ENCODE measurements at regions not wholly inside any gene's neighbourhood (a gene's known extent, or its start where the extent isn't known, plus 50 kb on each side); places are given as distances from the start of the nearest gene placed in this dataset.
A peak's percentile ranks its signal among the peaks of the same experiment; 100 is the strongest.

DNA sequence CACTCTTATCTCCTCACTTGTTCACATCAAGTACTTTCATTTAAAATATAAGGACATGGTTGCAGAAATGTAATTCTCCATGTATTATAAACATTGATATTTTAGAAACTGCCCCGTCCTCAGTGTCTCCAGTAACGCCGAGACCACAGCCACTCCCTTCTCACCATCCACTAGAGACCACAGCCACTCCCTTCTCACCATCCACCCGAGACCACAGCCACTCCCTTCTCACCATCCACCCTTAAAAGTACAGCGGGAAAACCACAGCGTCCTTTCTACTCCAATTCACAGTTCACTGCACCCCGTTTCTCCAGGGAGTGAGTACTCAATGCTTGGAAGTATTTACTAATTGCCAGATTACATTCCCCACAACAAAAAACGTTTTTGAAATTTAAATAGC, 1452.2 kb upstream of the ACVR2A start:
- intact Hi-C loops (cut with micrococcal nuclease) = no loop called here
- no peak overlapping the region for H3K4me3 Mint-ChIP-seq (ENCODE audit: unreplicated experiment)
- no peaks in the 10 kb centered on the region for H3K4me1 Mint-ChIP-seq (ENCODE audit: insufficient read depth, unreplicated experiment)
- no peaks in the 10 kb centered on the region for H3K27me3 Mint-ChIP-seq (ENCODE audit: insufficient read depth, unreplicated experiment)
- POLR2A ChIA-PET = no interaction called here
- H3K9me3 Mint-ChIP-seq (ENCODE audit: unreplicated experiment) = no peaks in the 10 kb centered on the region
- BruUV-seq (replicated peaks) = no TSS peak
- no peaks in the 10 kb centered on the region for H3K36me3 Mint-ChIP-seq (ENCODE audit: insufficient read depth, unreplicated experiment)
- DNase-seq (ENCODE audit: unreplicated experiment) = no peak
- TF ChIP-seq CTCF (IDR thresholded peaks at IDR 0.05; ENCODE audit: unreplicated experiment) = no peak
- no peak overlapping the region for H3K27ac Mint-ChIP-seq (ENCODE audit: low read depth, unreplicated experiment)
- CTCF ChIA-PET = no interaction called here

DNA sequence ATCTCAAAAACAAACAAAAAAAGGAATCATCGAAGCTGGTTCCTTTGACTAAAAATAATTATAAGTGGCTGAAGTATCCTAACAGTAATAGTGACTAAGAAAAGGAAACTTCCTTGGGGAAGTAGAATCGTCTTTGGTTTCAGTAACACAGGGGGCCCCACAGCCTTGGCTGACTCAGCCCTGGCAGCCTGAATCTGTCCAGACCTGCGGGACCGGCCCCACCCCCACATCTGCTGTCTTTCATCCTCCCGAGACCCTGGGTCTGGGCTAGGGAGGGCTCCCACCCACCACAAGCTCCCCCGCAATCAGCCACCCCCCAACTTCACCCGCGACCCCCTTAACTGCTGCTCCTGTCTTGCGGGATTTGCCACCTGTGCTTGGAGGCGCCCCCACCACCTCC, 1452.6 kb upstream of the ACVR2A start:
- no peaks in the 10 kb centered on the region for H3K36me3 Mint-ChIP-seq (ENCODE audit: insufficient read depth, unreplicated experiment)
- no peaks in the 10 kb centered on the region for H3K27me3 Mint-ChIP-seq (ENCODE audit: insufficient read depth, unreplicated experiment)
- no peak overlapping the region for H3K27ac Mint-ChIP-seq (ENCODE audit: low read depth, unreplicated experiment)
- no peaks in the 10 kb centered on the region for H3K9me3 Mint-ChIP-seq (ENCODE audit: unreplicated experiment)
- no peak overlapping the region for H3K4me3 Mint-ChIP-seq (ENCODE audit: unreplicated experiment)
- H3K4me1 Mint-ChIP-seq (ENCODE audit: insufficient read depth, unreplicated experiment) = no peaks in the 10 kb centered on the region
- ChIA-PET POLR2A (no interaction called here), CTCF (no interaction called here)
- intact Hi-C loops (cut with micrococcal nuclease) = no loop called here
- no TSS peak for BruUV-seq (replicated peaks)
- DNase-seq (ENCODE audit: unreplicated experiment) = peak; percentile 8
- TF ChIP-seq CTCF (IDR thresholded peaks at IDR 0.05; ENCODE audit: unreplicated experiment) = no peak

- CTCF ChIA-PET = no interaction called here
- H3K4me3 Mint-ChIP-seq (ENCODE audit: unreplicated experiment) = no peak overlapping the region
- H3K9me3 Mint-ChIP-seq (ENCODE audit: unreplicated experiment) = no peaks in the 10 kb centered on the region
- DNase-seq (ENCODE audit: unreplicated experiment) = peak; percentile 25
- intact Hi-C loops (cut with micrococcal nuclease) = no loop called here
- BruUV-seq (replicated peaks) = no TSS peak
- no peaks in the 10 kb centered on the region for H3K4me1 Mint-ChIP-seq (ENCODE audit: insufficient read depth, unreplicated experiment)
- no peak overlapping the region for H3K27ac Mint-ChIP-seq (ENCODE audit: low read depth, unreplicated experiment)
- POLR2A ChIA-PET = no interaction called here
- TF ChIP-seq CTCF (IDR thresholded peaks at IDR 0.05; ENCODE audit: unreplicated experiment) = no peak
- no peaks in the 10 kb centered on the region for H3K36me3 Mint-ChIP-seq (ENCODE audit: insufficient read depth, unreplicated experiment)
- H3K27me3 Mint-ChIP-seq (ENCODE audit: insufficient read depth, unreplicated experiment) = no peaks in the 10 kb centered on the region
Measured at GRCh38 chr2:146388757-146389156, 1456.1 kb upstream of the ACVR2A start.

DNA sequence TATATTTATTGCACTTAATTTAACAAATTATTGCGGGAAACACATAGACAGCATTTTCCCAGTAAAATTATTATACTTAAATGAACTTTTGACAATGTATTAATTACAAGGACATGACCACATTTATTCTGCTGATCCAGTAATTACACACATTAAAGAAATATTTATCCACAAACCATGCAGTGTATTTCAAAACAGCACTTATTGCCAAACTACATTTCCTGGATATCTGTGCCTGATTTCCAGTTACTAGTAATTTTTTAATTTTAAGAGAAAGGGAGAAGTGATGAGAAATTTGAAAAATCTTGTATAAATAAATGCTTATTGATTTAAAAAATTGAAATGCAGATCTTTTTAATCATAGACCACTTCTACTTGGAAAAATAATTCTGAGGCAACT, 1458.7 kb upstream of the ACVR2A start:
- no peak for TF ChIP-seq CTCF (IDR thresholded peaks at IDR 0.05; ENCODE audit: unreplicated experiment)
- Mint-ChIP-seq H3K27ac (ENCODE audit: low read depth, unreplicated experiment) (no peak overlapping the region), H3K27me3 (ENCODE audit: insufficient read depth, unreplicated experiment) (no peaks in the 10 kb centered on the region), H3K4me1 (ENCODE audit: insufficient read depth, unreplicated experiment) (no peaks in the 10 kb centered on the region), H3K4me3 (ENCODE audit: unreplicated experiment) (no peak overlapping the region), H3K36me3 (ENCODE audit: insufficient read depth, unreplicated experiment) (no peaks in the 10 kb centered on the region), H3K9me3 (ENCODE audit: unreplicated experiment) (no peaks in the 10 kb centered on the region)
- no TSS peak for BruUV-seq (replicated peaks)
- ChIA-PET POLR2A (no interaction called here), CTCF (no interaction called here)
- DNase-seq (ENCODE audit: unreplicated experiment) = no peak
- intact Hi-C loops (cut with micrococcal nuclease) = no loop called here

Measured in MCF 10A (cell line).